ENCODE measurements at regions not wholly inside any gene's neighbourhood (a gene's known extent, or its start where the extent isn't known, plus 50 kb on each side); places are given as distances from the start of the nearest gene placed in this dataset.

DNA sequence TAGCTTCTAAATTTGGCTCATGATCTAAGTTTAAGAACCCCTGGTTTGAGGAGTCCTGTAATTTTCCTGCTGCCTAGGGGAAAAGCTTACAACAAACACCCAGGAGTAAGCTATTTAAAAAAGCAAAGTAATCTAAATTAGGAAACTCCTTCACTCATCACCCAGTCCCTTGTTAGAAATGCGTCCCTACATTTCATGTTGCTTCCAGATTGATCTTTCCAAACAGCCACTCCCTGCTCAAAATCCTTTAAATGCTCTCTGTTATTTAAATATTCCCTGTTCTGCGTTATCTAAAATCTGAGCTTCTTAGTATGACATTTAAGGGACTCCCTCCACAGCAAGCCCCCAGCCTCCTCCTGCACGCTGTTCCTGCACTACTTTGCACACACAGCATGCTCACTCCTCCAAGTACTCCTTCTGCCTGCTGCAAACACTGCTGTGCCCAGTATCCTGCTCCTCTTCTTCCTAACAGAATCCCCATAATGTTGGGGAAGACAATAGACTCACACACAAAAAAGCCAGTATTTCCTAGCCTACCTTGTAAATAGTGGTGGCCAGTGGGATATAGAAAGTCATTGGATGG, 123.3 kb upstream of the RASEF start:
- TF ChIP-seq EZH2 (IDR thresholded peaks at IDR 0.05) (no peak), EZH2phosphoT487 (IDR thresholded peaks at IDR 0.05) (no peak)
- TF ChIP-seq, protein P1, sequence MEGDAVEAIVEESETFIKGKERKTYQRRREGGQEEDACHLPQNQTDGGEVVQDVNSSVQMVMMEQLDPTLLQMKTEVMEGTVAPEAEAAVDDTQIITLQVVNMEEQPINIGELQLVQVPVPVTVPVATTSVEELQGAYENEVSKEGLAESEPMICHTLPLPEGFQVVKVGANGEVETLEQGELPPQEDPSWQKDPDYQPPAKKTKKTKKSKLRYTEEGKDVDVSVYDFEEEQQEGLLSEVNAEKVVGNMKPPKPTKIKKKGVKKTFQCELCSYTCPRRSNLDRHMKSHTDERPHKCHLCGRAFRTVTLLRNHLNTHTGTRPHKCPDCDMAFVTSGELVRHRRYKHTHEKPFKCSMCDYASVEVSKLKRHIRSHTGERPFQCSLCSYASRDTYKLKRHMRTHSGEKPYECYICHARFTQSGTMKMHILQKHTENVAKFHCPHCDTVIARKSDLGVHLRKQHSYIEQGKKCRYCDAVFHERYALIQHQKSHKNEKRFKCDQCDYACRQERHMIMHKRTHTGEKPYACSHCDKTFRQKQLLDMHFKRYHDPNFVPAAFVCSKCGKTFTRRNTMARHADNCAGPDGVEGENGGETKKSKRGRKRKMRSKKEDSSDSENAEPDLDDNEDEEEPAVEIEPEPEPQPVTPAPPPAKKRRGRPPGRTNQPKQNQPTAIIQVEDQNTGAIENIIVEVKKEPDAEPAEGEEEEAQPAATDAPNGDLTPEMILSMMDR (IDR thresholded peaks at IDR 0.05): no peak
